GM21737 (cell line): ENCODE measurements at regions not wholly inside any gene's neighbourhood (a gene's known extent, or its start where the extent isn't known, plus 50 kb on each side); places are given as distances from the start of the nearest gene placed in this dataset.

ENCODE experiments used
- ATAC-seq: cut with Tn5 transposase; IDR thresholded peaks from one replicate; pipeline ENCODE4 v1.9.1; 2021; ENCODE audit warnings: mild to moderate bottlenecking, moderate library complexity; ENCODE audit not compliant: unreplicated experiment

GRCh38 chr18:76579301-76579695 lies 84.3 kb upstream of the ZNF516 start:
- no peak for ATAC-seq

DNA sequence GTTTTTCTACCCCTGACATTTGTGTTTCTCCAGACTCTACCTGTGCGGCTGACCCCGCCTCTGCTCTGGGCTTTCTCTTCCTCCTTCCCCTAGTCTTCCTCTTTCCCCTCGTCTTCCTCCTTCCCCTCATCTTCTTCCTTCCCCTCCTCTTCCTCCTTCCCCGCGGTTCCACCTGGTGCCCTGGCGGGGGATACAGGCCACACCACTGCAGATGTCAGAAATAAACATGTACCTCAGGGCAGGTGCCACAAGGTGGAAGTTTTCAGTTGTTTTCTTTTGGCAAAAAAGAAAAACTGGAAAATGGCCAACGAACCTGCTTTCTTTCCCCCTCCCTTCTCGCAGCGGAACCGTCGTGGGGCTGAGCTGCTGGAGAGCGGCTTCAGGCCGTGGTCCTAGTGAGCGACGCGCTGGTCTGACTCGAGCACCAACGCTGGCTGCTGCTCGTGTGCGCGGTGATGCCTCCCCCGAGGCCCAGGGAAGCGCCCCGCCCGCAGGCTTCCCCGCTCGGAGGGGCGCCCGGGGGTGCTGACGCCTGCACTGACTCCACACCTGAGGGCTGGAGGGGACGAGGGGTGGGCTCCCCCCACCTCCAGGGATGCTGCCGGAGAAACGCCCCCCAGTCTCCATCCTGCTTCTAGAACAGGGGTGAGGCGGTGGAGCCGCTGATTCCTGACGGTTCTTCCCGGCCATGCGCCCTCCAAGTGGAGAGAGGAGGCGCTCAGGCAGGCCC lies 83.7 kb upstream of the ZNF516 start:
- ATAC-seq = no peak

- no peak for ATAC-seq
Measured at GRCh38 chr18:76573325-76574025, 78.4 kb upstream of the ZNF516 start.

GRCh38 chr18:76572518-76573247 lies 77.6 kb upstream of the ZNF516 start:
- no peak for ATAC-seq

DNA sequence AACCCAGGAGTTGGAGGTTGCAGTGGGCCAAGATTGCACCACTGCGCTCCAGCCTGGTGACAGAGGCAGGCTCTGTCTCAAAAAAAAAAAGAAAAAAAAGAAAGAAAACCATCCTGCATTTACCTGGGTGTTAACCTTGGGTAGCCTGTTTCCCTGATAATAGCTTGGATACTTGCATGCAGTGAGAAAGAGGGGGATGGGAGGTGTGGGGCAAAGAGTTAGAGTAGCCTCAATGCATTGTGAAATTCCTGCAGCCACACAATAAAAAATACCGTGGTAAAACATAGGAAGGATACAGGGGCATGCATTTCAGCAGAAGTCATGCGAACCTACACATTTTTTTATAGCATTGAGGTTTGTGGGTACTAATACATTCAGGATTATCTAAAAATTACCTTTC lies 76.6 kb upstream of the ZNF516 start:
- ATAC-seq = no peak

DNA sequence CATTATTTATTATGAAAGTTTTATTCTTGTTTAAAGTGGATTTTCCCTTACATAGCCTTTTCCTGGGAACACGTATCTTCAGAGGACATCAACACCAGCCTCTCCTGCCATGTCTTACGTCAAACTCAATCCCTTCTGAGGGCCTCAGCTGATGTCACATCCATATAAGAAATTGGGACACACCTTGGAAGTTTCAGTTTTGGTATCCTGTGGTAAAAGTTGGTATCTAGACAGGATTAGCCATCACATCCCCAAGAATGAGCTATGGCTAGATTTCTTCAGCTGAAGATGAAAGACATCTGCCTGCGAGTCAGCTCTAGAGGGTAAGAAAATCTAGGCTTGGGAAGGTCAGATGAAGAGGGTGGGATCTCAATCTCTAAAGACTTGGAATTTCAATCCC lies 75.8 kb upstream of the ZNF516 start:
- ATAC-seq = no peak

DNA sequence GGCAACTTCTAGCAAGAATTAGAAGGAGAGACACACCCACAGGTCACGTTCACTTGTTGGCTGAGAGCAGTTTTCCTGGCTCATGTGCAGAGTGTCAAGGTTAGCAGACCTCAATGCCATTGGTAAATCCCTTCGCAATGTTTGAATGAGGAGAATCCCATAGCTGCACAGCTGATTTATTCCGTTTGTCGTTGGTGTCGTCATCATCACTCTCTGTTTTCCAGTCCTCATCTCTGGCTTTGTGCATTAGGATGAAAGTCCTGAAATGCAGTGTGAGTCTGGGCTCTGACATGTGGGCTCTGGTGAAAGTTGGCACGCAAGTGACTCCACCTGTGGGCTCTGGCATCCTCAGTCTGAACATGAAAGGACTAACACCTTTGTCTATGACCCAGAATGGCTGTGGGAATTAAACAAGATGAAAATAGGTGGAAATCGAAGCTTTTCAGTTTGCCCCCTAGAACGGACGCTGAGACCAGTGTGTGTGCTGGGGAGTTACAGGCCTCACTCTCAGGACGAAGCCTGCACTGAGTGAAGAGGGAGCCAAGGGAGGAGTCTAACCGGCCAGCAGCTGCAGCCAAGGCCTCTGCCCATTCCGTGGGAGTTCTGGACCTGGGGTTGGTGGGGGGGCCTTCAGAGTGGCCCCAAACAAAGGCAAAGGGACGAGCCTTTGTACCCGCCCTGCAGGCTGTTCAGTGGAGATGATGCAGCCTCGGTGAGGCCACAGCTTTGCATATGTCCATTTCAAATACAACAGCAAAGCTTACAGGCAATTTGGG lies 74.8 kb upstream of the ZNF516 start:
- no peak for ATAC-seq

- no peak for ATAC-seq
Measured at GRCh38 chr18:76568731-76569130, 73.7 kb upstream of the ZNF516 start.

DNA sequence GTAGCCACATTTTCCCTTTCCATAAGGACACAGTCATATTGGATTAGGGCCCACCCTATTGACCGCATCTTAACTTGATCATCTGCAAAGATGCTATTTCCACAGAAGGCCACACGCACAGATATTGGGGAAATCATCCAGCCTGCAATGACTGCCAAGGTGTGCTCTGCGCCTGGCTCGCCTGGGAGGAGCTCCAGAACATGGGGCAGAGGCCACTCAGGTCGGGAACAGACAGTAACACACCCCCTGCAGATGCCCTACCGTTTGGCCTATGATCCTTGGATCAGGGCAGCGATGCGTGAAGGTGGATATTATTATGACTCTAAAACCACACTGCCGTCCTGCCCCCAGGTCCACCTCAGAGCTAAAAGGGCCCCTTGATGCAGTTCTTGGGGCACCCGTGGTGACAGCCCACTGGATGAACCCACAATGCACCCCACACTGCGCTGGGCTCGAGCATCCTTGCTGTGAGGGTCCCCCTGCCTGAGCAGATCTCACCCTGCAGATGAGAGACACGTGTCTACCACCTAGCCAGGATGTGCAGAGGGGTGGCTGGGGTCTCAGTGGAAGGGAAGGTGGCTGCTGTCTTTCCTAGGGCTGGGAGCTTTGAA lies 72.9 kb upstream of the ZNF516 start:
- no peak for ATAC-seq

DNA sequence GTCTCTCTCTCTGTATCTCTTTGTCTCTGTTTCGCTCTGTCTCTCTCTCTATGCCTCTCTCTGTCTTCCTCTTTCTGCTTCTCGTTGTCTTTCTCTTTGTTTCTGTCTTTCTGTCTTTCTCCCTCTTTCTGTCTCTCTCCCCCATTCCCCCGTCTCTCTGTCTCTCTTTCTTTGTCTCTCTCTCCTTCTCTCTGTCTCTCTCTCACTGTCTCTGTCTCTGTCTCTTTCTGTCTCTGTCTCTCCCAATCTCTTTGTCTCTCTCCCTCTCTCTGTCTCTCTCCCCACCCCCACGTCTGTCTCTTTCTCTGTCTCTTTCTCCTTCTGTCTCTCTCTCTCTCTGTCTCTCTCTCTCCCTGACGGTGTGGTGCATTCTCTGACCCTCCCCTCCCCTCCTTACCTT lies 71.9 kb upstream of the ZNF516 start:
- ATAC-seq = no peak

- no peak for ATAC-seq
Measured at GRCh38 chr18:76565238-76566173, 70.5 kb upstream of the ZNF516 start.

- no peak for ATAC-seq
Measured at GRCh38 chr18:76564655-76565237, 69.7 kb upstream of the ZNF516 start.

DNA sequence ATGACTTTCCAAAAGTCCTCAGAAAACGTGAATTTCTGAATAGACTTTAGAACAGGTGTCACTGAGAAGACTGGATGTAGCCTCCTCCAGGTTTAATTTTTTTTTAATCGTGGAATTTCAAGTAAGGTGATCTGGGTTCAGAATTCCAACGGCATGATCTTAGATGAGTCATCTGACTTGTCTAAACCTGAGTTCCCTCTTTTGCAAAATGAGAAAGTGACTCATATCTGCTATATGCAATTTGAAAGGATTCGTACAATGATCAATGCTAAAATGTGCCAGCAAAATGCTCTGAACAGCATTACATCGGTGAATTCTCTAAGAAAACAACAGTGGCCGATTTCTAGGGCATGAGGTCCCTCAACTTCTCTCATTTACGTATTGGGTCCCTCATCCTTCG lies 69.1 kb upstream of the ZNF516 start:
- ATAC-seq = no peak

DNA sequence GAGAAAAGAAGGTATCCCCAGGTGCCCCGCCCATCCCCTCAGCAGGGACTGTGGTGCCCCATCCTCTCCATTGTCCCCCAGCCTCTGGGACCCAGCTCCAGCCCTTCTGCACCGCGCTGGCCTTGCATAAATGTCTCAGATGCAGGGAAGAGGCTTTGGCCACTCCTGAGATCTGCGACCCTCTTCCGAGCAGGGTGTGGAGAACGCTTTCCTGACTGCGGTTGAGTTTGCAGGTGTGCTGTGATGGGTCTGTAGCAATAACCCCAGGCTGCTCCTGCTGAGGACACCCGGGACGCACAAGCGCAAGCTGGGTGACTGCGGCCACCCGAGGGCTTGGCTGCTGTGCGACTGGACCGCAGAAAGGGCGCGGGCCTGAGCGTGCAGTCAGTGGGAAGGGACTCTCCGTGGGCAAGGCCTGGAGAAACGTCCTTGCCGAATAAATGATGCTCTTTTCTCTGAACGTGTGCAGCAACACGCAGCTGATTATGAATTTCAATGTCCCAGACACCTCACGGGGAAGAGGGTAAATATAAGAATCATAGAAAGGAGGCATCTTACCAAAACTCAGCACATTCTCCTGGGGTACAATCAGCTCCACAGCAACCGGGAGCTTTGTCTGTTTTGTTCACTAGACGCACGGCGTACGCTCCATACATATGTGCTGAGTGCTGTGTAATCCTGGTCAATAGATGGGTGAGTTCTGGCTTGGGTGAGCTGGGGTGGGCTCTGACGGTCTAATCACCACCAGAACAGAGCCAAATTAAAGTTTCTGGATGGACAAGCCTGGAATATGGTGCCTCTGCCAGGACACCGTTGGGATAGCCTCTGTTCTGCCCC lies 67.5 kb upstream of the ZNF516 start:
- ATAC-seq = no peak

GRCh38 chr18:76558881-76559667 lies 64.0 kb upstream of the ZNF516 start:
- ATAC-seq = no peak

DNA sequence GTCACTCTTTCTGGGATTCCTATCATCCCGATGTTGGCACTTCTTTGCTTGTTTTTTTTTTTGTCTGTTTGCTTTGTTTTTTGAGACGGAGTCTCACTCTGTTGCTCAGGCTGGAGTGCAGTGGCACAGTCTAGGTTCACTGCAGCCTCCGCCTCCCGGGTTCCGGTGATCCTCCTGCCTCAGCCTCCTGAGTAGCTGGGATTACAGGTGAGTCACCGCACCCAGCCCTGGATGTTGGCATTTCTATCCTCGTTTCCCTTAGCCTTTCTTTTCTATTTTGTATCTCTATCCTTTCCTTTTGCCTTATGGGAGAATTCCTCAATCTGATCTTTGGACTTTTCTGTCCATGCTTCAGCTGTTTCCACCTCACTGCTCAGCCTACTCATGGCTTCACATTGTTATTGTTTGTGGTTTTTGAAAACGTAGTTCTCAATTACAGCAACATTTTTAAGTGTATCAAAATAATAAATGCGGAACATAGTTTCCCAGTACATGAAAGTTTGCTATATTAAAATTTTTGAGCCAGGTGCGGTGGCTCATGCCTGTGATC lies 62.1 kb upstream of the ZNF516 start:
- ATAC-seq = no peak

DNA sequence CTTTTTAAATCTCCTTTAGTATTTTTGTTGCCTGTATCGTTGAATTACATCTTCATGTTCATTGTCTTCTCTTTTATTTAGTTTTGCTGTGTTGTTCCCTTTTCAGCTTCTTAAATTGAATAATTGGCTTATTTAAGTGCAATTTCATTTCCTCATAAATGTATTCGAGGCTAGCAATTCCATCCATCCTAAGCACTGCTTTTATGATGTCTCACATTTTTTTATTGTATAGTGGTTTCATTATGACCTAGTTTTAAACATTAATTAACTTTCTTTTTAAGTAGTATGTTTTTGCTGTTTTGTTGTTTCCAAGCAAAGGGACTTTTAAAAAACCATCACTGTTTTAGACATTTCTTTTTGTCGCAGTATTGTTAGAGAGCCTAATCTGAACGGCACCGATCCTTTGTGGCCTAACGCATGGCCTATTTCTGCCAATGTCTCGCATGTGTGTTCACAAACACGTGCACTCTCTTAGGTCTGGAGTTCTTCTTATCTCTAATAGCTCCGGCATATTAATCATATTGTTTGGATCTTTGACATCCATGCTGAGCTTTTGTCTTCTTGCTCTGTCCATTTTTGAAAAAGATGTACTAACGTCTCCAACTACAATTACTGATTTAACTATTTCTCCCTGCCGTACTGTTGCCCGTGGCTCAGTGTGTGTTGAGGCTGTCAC lies 59.6 kb upstream of the ZNF516 start:
- ATAC-seq = no peak
